HL-60 (cell line): ENCODE measurements at regions not wholly inside any gene's neighbourhood (a gene's known extent, or its start where the extent isn't known, plus 50 kb on each side); places are given as distances from the start of the nearest gene placed in this dataset.

ENCODE experiments used
- DNase-seq, 2 experiments: peaks; one replicate each; pipeline ENCODE4 v3.0.0-alpha.2; 2010 to 2020; ENCODE audit warnings: low read depth in 1 of 2, low spot score in 1 of 2
- H3K27ac ChIP-seq: fragments of 250-450 bp; sonication (Bioruptor Pico); replicated peaks from 2 replicates; pipeline ENCODE4 v1.5.1; 2020; ENCODE audit warnings: mild to moderate bottlenecking, moderate library complexity
- H3K27me3 ChIP-seq: fragments of 250-450 bp; sonication (Bioruptor Pico); 2 replicates; pipeline ENCODE4 v1.5.1; 2021; ENCODE audit warnings: mild to moderate bottlenecking, moderate library complexity; ENCODE audit not compliant: insufficient read depth, poor library complexity, severe bottlenecking
- H3K4me3 ChIP-seq: replicated peaks from 2 replicates; pipeline ENCODE4 v1.5.1; 2011; ENCODE audit warnings: mild to moderate bottlenecking, control low read depth, low read length; ENCODE audit not compliant: insufficient read depth
- CTCF ChIP-seq: IDR thresholded peaks from one replicate; pipeline ENCODE4 v1.5.1; 2011; ENCODE audit warnings: low read length, control low read depth, inconsistent platforms; ENCODE audit not compliant: insufficient read depth
- GABPA ChIP-seq: IDR thresholded peaks from 2 replicates; pipeline ENCODE4 v1.6.1; 2012; ENCODE audit warnings: low read depth
- POLR2AphosphoS5 ChIP-seq: IDR thresholded peaks from 2 replicates; pipeline ENCODE4 v1.6.1; 2012; ENCODE audit warnings: low read depth
- REST ChIP-seq: IDR thresholded peaks from 2 replicates; pipeline ENCODE4 v1.6.1; 2012; ENCODE audit warnings: low read depth; ENCODE audit not compliant: insufficient replicate concordance
- SPI1 ChIP-seq: IDR thresholded peaks from 2 replicates; pipeline ENCODE4 v1.6.1; 2012; ENCODE audit warnings: low read depth, mild to moderate bottlenecking, borderline replicate concordance

GRCh38 chr4:111720866-111721265 is 424.4 kb upstream of the FAM241A start:
- DNase-seq: no peak
- no peak for TF ChIP-seq SPI1
- TF ChIP-seq POLR2AphosphoS5: no peak
- no peak for TF ChIP-seq CTCF
- no peak for TF ChIP-seq REST
- no peak for TF ChIP-seq GABPA
- Histone ChIP-seq H3K4me3 (no peak overlapping the region), H3K27ac (no peak overlapping the region), H3K27me3 (no peaks in the 10 kb centered on the region)

GRCh38 chr4:111722213-111722720 is 423.0 kb upstream of the FAM241A start:
- Histone ChIP-seq H3K27ac (no peak overlapping the region), H3K4me3 (no peak overlapping the region), H3K27me3 (no peaks in the 10 kb centered on the region)
- TF ChIP-seq SPI1 (no peak), REST (no peak), CTCF (no peak), POLR2AphosphoS5 (no peak), GABPA (no peak)
- DNase-seq: no peak

GRCh38 chr4:111736516-111736915 is 408.7 kb upstream of the FAM241A start:
- H3K4me3 ChIP-seq: no peak overlapping the region
- TF ChIP-seq REST (no peak), POLR2AphosphoS5 (no peak), SPI1 (no peak), CTCF (no peak), GABPA (no peak)
- no peak for DNase-seq
- H3K27ac ChIP-seq: no peak overlapping the region
- no peaks in the 10 kb centered on the region for H3K27me3 ChIP-seq
